Lower lobe of right lung (tissue), 2 donors: ENCODE measurements at regions not wholly inside any gene's neighbourhood (a gene's known extent, or its start where the extent isn't known, plus 50 kb on each side); places are given as distances from the start of the nearest gene placed in this dataset.
"Not testable (repeated sequence)": the region's sequence is repeated elsewhere in the genome, so short reads cannot be mapped to it uniquely, and the experiment has no call there.

Source experiments
- ATAC-seq, 2 donors: fragments of 200-7000 bp; cut with Tn5 transposase; one replicate each; pipeline ENCODE4 v1.9.1; 2020 to 2022; ENCODE audit warnings: mild to moderate bottlenecking in 2 of 2, moderate library complexity in 2 of 2
- DNase-seq: peaks from one replicate; pipeline ENCODE4 v3.0.0-alpha.2; 2020
- H3K27ac ChIP-seq: fragments of 200-600 bp; one replicate; pipeline ENCODE4 v1.8.0; 2022
- H3K27me3 ChIP-seq: fragments of 200-600 bp; one replicate; pipeline ENCODE4 v1.8.0; 2022; ENCODE audit warnings: low read depth
- H3K36me3 ChIP-seq: fragments of 200-600 bp; one replicate; pipeline ENCODE4 v1.8.0; 2022; ENCODE audit warnings: mild to moderate bottlenecking
- H3K4me1 ChIP-seq: fragments of 200-600 bp; one replicate; pipeline ENCODE4 v1.8.0; 2022
- H3K4me3 ChIP-seq: fragments of 200-600 bp; one replicate; pipeline ENCODE4 v1.8.0; 2022; ENCODE audit warnings: mild to moderate bottlenecking
- H3K9me3 ChIP-seq: fragments of 200-600 bp; one replicate; pipeline ENCODE4 v1.8.0; 2022
- intact Hi-C: fragments of 100-400 bp; cut with DNase I; formaldehyde crosslinking; loops from one replicate; pipeline ENCODE4 v1.11.0; 2022
- TF ChIP-seq, protein P1 (sequence below): fragments of 200-600 bp; IDR thresholded peaks from one replicate; pipeline ENCODE4 v1.8.0; 2022; ENCODE audit warnings: antibody characterized with exemption, mild to moderate bottlenecking
- donor health status: DM: no; HTN: yes; CAD: no; lungs with severe emphysema.

DNA sequence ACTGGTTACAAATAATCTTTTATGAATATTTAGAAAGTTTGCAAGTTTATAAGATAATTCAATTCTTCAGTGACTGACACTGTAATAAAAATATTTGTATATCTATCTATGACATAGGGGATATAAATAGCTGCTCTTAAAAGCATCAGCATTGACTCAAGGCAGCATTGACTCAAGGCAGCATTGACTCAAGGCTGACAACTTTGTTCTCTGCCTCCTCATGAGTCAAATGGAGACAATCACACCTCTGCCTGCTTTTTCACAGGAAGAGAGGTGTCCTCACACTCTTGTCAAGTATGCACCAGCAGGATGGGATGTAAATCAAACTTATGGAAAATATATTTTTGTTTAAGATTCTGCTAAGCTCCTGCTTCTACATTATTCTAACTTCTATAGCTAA lies 1173.1 kb downstream of the NSUN3 start:
- TF ChIP-seq, protein P1, sequence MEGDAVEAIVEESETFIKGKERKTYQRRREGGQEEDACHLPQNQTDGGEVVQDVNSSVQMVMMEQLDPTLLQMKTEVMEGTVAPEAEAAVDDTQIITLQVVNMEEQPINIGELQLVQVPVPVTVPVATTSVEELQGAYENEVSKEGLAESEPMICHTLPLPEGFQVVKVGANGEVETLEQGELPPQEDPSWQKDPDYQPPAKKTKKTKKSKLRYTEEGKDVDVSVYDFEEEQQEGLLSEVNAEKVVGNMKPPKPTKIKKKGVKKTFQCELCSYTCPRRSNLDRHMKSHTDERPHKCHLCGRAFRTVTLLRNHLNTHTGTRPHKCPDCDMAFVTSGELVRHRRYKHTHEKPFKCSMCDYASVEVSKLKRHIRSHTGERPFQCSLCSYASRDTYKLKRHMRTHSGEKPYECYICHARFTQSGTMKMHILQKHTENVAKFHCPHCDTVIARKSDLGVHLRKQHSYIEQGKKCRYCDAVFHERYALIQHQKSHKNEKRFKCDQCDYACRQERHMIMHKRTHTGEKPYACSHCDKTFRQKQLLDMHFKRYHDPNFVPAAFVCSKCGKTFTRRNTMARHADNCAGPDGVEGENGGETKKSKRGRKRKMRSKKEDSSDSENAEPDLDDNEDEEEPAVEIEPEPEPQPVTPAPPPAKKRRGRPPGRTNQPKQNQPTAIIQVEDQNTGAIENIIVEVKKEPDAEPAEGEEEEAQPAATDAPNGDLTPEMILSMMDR: no peak
- H3K27me3 ChIP-seq: no peaks in the 10 kb centered on the region
- no peaks in the 10 kb centered on the region for H3K4me1 ChIP-seq
- H3K27ac ChIP-seq: no peak overlapping the region
- no peak overlapping the region for H3K4me3 ChIP-seq
- no peak for ATAC-seq
- intact Hi-C loops: no loop called here
- H3K36me3 ChIP-seq: no peaks in the 10 kb centered on the region
- no peak for DNase-seq
- no peaks in the 10 kb centered on the region for H3K9me3 ChIP-seq

DNA sequence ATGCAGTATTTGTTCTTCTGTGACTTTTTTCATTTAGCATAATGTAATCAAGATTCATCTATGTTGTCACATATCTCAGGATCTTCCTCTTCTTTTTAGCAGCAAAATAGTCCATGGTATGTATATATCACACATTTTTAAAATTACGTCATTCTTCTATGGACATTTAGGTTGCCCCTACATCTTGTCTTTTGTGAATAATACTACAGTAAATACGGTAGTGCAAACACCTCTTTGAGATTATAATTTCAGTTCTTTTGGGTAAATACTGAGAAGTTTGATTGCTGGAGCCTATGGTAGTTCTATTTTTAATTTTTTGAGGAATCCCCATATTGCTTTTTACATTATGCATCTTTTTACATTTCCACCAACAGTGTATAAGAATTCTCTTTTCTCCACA lies 1174.9 kb downstream of the NSUN3 start:
- TF ChIP-seq, protein P1: no peak
- intact Hi-C loops: no loop called here
- ATAC-seq (no peak), DNase-seq (no peak)
- no peaks in the 10 kb centered on the region for H3K27me3 ChIP-seq
- no peak overlapping the region for H3K4me3 ChIP-seq
- no peak overlapping the region for H3K27ac ChIP-seq
- H3K36me3 ChIP-seq: no peaks in the 10 kb centered on the region
- no peaks in the 10 kb centered on the region for H3K4me1 ChIP-seq
- no peaks in the 10 kb centered on the region for H3K9me3 ChIP-seq

DNA sequence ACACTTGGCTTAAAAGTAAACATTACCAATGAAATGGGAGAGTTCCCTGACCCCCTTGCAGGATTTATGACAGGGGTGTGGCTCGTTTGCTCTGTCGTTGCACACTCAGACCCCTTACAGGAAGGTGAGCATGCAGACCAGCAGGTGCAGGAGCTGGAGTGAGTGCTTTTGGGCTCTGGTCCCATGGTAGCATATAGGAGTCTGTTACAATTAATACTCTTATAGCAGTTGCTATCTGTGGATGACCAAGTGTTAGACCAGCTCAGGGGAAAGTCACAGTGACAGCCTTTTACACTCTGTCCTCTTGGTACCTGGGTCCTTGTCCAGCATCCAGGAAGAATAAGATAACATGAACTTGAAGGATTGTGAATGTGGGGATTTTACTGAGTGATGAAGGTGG lies 1177.5 kb downstream of the NSUN3 start:
- no peaks in the 10 kb centered on the region for H3K36me3 ChIP-seq
- H3K4me1 ChIP-seq: no peaks in the 10 kb centered on the region
- TF ChIP-seq, protein P1: no peak
- DNase-seq (no peak), ATAC-seq (no peak)
- no peak overlapping the region for H3K27ac ChIP-seq
- no peaks in the 10 kb centered on the region for H3K27me3 ChIP-seq
- no peaks in the 10 kb centered on the region for H3K9me3 ChIP-seq
- H3K4me3 ChIP-seq: no peak overlapping the region
- intact Hi-C loops: no loop called here

DNA sequence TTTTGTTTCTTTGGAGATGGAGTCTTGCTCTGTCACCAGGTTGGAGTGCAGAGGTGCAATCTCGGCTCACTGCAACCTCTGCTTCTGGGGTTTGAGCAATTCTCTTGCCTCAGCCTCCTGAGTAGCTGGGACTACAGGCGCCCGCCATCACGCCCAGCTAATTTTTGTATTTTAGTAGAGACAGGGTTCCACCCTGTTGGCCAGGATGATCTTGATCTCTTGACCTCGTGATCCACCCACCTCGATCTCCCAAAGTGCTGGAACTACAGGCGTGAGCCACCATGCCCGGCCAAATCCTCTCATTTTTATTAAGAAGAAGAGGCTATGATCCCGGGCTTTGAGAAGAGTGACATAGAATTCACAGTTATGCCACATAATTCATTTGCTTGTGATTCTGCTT lies 1178.4 kb downstream of the NSUN3 start:
- intact Hi-C loops: not testable (repeated sequence)

DNA sequence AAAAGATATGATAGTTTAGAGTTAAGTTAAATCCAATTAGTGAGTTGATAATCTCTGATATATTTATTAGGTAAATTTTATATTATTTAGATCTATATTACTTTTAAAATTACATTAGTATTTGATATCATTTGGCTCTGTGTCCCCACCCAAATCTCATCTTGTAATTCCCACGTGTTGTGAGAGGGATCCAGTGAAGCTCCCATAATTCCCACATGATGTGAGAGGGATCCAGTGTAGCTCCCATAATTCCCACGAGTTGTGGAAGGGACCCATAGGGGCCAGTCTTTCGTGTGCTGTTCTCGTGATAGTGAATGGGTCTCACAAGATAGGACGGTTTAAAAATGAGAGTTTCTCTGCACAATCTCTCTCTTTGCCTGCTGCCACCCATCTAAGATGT lies 1183.6 kb downstream of the NSUN3 start:
- DNase-seq (no peak), ATAC-seq (no peak)
- H3K4me3 ChIP-seq: no peak overlapping the region
- H3K4me1 ChIP-seq: no peaks in the 10 kb centered on the region
- intact Hi-C loops: no loop called here
- no peaks in the 10 kb centered on the region for H3K27me3 ChIP-seq
- no peaks in the 10 kb centered on the region for H3K36me3 ChIP-seq
- no peaks in the 10 kb centered on the region for H3K9me3 ChIP-seq
- TF ChIP-seq, protein P1: no peak
- H3K27ac ChIP-seq: no peak overlapping the region

More for the DNA sequence above, 1178.4 kb downstream of the NSUN3 start:
- H3K4me3 ChIP-seq, H3K27me3 ChIP-seq, H3K9me3 ChIP-seq, ATAC-seq, H3K4me1 ChIP-seq, DNase-seq, H3K36me3 ChIP-seq, H3K27ac ChIP-seq: not testable (repeated sequence)

DNA sequence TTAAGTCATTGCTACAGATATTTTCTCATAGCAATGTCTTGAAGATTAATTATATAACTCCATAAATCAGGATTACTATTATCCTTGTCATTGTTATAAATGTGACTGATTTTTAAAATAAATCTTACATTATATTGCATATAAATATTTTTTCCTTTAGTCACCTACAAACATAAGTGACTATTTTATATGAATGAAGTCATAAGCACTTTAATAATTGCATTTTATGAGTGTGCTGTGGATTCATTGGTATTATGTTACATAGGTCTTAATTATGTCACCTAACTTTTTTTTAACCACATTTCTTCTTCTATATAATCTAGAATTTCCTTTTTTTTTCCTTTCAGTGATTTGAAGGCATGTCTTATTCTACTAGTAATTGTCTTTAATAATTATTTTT lies 1191.2 kb downstream of the NSUN3 start:
- DNase-seq (no peak), ATAC-seq (no peak)
- intact Hi-C loops: no loop called here
- H3K4me3 ChIP-seq: no peak overlapping the region
- no peaks in the 10 kb centered on the region for H3K4me1 ChIP-seq
- H3K9me3 ChIP-seq: peaks cover 4% of the 10 kb centered on the region
- H3K27ac ChIP-seq: no peak overlapping the region
- H3K36me3 ChIP-seq: no peaks in the 10 kb centered on the region
- no peaks in the 10 kb centered on the region for H3K27me3 ChIP-seq
- TF ChIP-seq, protein P1: no peak
